GM21825 (cell line): ENCODE measurements at regions not wholly inside any gene's neighbourhood (a gene's known extent, or its start where the extent isn't known, plus 50 kb on each side); places are given as distances from the start of the nearest gene placed in this dataset.

Experiments
- ATAC-seq: cut with Tn5 transposase; IDR thresholded peaks from one replicate; pipeline ENCODE4 v1.9.1; 2021; ENCODE audit warnings: mild to moderate bottlenecking, moderate library complexity; ENCODE audit not compliant: unreplicated experiment

DNA sequence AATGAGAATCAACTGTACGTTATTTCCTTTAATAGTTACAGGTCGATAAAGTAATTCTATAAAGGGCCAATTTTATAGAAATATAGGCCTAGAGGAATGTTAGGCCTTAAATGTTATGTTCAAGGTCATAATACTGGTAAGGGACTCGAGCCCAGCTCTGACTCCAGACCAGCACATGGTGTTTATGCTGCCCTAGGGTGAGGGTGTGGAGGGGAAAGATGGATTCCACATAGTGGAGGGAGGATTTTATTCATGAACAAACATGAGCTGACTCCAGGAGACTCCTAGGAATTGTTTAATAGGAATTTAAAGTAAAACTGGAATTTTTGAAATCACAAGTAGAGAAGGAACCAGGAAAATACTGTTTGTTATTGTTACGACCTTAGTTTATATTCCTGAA lies 139.9 kb downstream of the LACC1 start:
- ATAC-seq = no peak

- no peak for ATAC-seq
These were observed 141.7 kb downstream of the LACC1 start for GRCh38 chr13:44021422-44021821.

DNA sequence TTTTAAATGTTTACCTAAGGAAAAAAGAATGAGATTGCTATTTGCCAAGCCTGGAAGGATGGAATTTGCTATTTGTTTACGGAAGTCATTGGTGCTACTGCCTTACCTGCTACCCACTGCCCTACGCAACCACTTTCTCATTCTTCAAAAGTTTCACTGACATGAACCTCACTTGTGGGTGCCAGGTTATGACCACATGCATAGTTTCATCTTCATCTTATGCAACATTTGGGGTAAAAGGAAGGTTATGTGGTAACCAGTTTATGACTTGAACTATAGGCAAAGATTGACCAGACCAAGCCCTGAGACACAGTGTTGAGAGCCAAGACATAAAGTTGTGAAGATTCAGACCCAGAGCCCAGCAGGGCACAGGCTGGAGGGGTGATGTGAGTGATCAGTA lies 142.5 kb downstream of the LACC1 start:
- ATAC-seq = no peak

DNA sequence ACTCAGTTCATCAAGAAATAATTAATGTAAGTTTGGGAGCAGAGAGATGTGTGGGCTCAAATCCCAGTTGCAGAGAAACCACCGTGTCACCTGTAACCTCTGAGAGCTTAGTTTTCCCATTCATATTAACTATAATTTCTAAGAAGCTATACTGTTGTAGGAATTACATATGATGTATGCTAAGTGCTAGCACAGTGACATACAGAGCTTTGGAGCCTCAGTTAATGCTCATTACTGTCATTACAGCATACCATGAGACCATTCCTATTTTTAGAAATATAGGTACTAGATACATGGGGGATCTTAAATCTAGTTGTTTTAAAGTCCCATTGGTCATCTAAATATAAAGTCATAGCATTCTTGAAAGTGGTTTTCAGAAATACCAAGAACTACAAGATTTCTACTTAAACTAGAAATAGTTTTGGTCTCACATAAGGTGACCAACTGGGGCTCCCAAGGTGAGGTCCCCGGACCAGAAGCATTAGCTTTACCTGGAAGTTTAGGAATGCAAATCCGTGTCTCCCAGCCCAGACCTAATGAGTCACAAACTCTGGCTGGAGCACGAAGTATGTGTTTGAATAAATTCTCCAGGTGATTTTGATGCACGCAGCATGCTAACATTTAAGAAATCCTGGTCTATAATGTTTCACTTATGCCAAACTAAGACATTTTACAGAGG lies 144.6 kb downstream of the LACC1 start:
- no peak for ATAC-seq

- ATAC-seq = no peak
These were observed 145.1 kb downstream of the LACC1 start for GRCh38 chr13:44024846-44025195.

- no peak for ATAC-seq
These were observed 146.5 kb downstream of the LACC1 start for GRCh38 chr13:44026194-44026593.

- ATAC-seq = no peak
These were observed 149.0 kb downstream of the LACC1 start for GRCh38 chr13:44028734-44029133.

GRCh38 chr13:44030615-44031014 lies 150.9 kb downstream of the LACC1 start:
- ATAC-seq = no peak

DNA sequence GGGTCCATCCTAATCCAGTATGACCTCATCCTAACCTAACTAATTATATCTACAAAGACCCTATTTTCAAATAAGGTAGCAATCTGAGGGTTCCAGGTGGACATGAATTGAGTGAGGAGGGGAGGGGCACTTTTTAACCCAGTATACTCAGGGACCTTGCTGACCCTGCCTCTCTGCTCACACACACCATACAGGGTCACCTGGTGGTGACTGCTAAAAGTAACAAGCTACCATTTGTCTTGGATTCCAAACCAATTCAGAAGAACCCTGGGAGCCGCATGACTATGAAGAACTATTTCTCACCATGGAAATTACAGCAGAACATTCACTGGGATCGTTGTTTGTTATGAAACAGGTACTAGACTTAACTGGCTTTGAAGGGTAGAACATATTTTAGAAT lies 151.9 kb downstream of the LACC1 start:
- no peak for ATAC-seq

DNA sequence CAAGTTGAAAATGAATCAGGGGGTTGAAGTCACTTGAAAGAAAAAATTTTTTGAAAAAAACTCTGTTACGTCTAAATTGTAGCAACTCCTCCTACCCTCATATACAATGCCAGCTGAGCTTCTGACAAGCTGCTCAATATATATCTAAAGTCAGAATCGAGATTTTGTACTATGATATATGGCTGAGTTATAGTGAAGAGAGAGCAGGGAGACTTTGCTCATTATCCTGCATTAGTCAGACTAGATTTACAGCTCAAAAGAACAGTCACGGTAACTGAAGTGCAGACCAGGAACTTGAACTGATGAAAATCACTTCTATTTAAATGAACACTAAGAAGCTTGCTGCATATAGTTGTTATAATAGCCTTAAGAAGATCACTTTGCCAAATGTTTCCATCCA lies 153.1 kb downstream of the LACC1 start:
- no peak for ATAC-seq

GRCh38 chr13:44035400-44035799 lies 155.7 kb downstream of the LACC1 start:
- no peak for ATAC-seq

GRCh38 chr13:44040070-44040817 lies 160.5 kb downstream of the LACC1 start:
- ATAC-seq = no peak

DNA sequence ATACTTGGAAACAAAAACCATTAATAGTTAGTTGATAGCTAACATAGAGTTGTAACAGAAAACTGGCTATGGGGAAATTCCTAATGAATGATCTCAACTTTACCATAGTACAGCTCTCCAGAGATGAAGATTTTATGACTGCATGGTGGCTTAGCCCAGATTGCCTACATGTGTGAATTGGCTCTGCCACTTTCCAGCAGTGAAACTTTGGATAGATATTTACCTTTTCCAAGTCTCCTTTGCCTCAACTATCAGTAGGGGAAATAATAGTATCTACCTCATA lies 161.1 kb downstream of the LACC1 start:
- no peak for ATAC-seq

GRCh38 chr13:44044547-44045179 lies 165.0 kb downstream of the LACC1 start:
- no peak for ATAC-seq

DNA sequence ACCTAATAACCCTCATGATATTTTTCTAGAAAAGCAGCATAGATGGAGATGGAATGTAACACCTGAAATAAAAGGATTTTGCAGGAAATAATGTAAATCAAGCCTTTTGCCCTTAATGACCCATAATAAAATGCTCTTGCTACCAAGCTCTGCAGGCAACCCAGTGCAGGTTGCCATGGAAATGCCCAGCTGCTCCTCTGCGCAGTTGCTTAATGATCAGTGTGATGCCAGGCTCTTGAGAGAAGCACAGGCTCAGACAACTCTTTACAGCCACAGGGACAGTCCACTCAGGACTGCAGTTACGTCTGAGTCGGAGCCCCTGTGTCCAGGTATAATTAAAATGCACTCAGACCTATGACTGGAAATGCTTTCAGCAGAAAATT lies 165.5 kb downstream of the LACC1 start:
- no peak for ATAC-seq

DNA sequence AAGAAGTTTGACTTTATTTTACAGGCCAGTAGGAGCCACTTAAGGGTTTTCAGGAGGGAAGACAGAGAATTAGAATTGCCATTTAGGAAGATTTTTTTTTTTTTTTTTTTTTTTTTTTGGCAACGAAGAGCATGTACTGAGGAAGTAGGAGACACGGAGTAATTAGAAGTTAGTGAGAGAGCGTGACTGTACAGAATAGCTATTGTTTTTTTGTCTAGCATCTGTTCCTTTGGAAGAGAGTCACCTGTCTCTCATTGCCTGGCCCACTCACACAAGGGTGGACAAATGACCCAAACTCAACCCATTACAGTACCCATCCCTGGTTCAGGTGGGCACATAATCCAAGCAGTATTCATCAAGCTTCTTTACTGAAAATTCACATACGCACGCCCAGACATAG lies 166.7 kb downstream of the LACC1 start:
- no peak for ATAC-seq

GRCh38 chr13:44048326-44048725 lies 168.6 kb downstream of the LACC1 start:
- no peak for ATAC-seq

DNA sequence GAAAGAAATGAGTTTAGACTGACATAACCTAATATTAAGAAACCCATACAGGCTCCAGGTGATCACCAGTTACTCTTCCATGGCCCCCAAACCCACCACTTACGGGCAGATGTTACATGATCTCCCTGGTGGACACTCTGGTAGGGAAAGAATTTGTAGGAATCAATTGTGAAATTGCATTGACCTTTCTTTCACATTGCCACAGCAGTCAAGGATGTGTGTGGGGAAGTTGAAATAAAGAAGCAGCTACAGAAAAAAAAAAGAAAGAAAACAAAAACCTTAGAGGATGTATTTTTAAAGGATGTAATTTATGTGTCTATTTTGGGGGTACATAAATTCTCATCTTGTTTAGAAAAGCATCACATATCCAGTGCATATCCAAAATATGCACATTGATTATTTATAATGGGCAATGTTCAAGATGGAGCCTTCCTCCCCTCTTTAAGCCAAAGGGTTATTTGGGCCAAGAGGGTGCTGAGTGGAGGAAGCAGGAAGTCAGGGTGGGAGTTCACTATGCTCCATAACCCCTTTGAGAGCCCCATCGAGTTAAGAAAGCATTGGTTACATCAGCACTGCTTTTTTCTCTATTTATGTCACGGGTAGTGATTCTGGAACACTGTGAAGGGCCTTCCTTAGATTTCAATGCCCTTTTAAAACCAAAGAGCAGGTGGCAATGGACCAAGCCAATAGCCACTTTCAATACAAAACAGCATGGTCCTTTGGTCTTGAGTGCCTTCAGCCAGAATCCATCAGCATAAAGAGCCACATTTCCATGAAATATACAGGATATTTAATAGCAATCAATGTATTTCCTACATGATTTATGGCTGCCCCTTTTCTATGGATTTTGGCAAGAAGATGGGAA lies 169.6 kb downstream of the LACC1 start:
- ATAC-seq = no peak

- no peak for ATAC-seq
These were observed 170.9 kb downstream of the LACC1 start for GRCh38 chr13:44050450-44051063.

GRCh38 chr13:44051405-44051804 lies 171.7 kb downstream of the LACC1 start:
- ATAC-seq = no peak
